ENCODE measurements at regions not wholly inside any gene's neighbourhood (a gene's known extent, or its start where the extent isn't known, plus 50 kb on each side); places are given as distances from the start of the nearest gene placed in this dataset.

- no peak for DNase-seq
Measured at GRCh38 chr11:10927538-10927937, 69.7 kb upstream of the ZBED5 start.

GRCh38 chr11:10926801-10927211 lies 69.0 kb upstream of the ZBED5 start:
- no peak for DNase-seq

- no peak for DNase-seq
Measured at GRCh38 chr11:10925149-10925926, 67.5 kb upstream of the ZBED5 start.

- DNase-seq, result no peak
Measured at GRCh38 chr11:10923882-10924281, 66.0 kb upstream of the ZBED5 start.

GRCh38 chr11:10922892-10923291 lies 65.0 kb upstream of the ZBED5 start:
- no peak for DNase-seq

- DNase-seq, result no peak
Measured at GRCh38 chr11:10920875-10921274, 63.0 kb upstream of the ZBED5 start.

GRCh38 chr11:10920205-10920604 lies 62.4 kb upstream of the ZBED5 start:
- no peak for DNase-seq

GRCh38 chr11:10918698-10919097 lies 60.8 kb upstream of the ZBED5 start:
- DNase-seq, result no peak

- no peak for DNase-seq
Measured at GRCh38 chr11:10918275-10918674, 60.4 kb upstream of the ZBED5 start.

GRCh38 chr11:10917802-10918201 lies 59.9 kb upstream of the ZBED5 start:
- DNase-seq, result no peak

- DNase-seq, result no peak
Measured at GRCh38 chr11:10916665-10917064, 58.8 kb upstream of the ZBED5 start.

- no peak for DNase-seq
Measured at GRCh38 chr11:10914050-10914449, 56.2 kb upstream of the ZBED5 start.

GRCh38 chr11:10913075-10913474 lies 55.2 kb upstream of the ZBED5 start:
- no peak for DNase-seq

GRCh38 chr11:10911907-10912306 lies 54.1 kb upstream of the ZBED5 start:
- no peak for DNase-seq

GRCh38 chr11:10909141-10909883 lies 51.5 kb upstream of the ZBED5 start:
- DNase-seq, result no peak

- DNase-seq, result no peak
Measured at GRCh38 chr11:10908215-10908951, 50.5 kb upstream of the ZBED5 start.
